B cell (primary cell): ENCODE measurements at regions not wholly inside any gene's neighbourhood (a gene's known extent, or its start where the extent isn't known, plus 50 kb on each side); places are given as distances from the start of the nearest gene placed in this dataset.

Experiments used
- EZH2 ChIP-seq: IDR thresholded peaks from 2 replicates; pipeline ENCODE4 v1.6.1; 2012; ENCODE audit warnings: borderline replicate concordance, low read depth, mild to moderate bottlenecking, moderate library complexity, low read length; ENCODE audit not compliant: insufficient read depth, poor library complexity, severe bottlenecking
- TF ChIP-seq, protein P1 (sequence below): fragments of 200-600 bp; IDR thresholded peaks from one replicate; pipeline ENCODE4 v1.8.0; 2022; ENCODE audit warnings: antibody characterized with exemption, mild to moderate bottlenecking

DNA sequence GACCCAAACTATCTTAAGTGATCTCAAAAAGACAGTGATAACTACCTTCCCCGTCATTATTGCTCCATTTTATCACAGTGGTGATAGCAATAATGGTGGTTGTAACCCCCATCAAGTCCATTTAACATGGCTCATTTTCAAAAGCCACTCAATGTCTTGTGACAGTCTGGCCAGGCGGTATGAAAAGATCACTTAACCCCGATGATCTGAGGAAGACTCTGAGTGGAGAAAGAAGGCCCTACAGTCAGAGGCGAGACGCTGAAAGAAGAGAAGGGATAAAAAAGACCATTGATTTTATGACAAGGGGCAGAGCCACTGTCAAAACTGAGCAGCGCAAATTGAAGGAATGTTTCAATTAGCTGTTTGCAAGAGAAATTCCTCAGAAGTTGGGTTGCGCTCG lies 417.2 kb upstream of the PBX1 start:
- TF ChIP-seq, protein P1, sequence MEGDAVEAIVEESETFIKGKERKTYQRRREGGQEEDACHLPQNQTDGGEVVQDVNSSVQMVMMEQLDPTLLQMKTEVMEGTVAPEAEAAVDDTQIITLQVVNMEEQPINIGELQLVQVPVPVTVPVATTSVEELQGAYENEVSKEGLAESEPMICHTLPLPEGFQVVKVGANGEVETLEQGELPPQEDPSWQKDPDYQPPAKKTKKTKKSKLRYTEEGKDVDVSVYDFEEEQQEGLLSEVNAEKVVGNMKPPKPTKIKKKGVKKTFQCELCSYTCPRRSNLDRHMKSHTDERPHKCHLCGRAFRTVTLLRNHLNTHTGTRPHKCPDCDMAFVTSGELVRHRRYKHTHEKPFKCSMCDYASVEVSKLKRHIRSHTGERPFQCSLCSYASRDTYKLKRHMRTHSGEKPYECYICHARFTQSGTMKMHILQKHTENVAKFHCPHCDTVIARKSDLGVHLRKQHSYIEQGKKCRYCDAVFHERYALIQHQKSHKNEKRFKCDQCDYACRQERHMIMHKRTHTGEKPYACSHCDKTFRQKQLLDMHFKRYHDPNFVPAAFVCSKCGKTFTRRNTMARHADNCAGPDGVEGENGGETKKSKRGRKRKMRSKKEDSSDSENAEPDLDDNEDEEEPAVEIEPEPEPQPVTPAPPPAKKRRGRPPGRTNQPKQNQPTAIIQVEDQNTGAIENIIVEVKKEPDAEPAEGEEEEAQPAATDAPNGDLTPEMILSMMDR, result no peak
- no peak for TF ChIP-seq EZH2
